GM18507 (cell line): ENCODE measurements at regions not wholly inside any gene's neighbourhood (a gene's known extent, or its start where the extent isn't known, plus 50 kb on each side); places are given as distances from the start of the nearest gene placed in this dataset.

ENCODE experiments used
- DNase-seq: peaks from one replicate; pipeline ENCODE4 v3.0.0; 2011; ENCODE audit warnings: low read depth; ENCODE audit not compliant: insufficient read length; ENCODE audit errors: extremely low spot score
- FAIRE-seq: peaks from 2 replicates; lab custom pipeline; 2011; peaks lifted over from hg19 to GRCh38; lab: Jason Lieb, UNC

GRCh38 chr2:156901373-156902031 lies 356.0 kb upstream of the GALNT5 start:
- DNase-seq (no peak), FAIRE-seq (no peak)

DNA sequence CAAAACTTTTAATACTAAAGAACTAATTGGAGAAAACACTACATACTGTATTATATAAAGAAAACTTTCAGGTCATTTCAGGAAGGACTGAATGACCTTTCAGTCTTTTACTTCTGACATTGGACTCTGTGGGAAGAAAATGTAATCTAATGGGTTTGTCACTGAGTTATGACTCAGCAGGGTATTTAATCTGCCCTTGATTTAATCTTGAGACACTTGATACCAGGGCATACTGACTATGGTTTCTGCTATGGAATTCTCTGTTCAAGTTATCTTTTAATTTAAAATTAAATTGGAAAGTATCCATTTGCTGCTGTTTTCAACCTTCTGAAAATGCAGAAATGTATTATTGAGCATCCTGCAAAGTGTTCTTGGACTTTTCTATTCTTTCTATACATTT lies 354.2 kb upstream of the GALNT5 start:
- DNase-seq (no peak), FAIRE-seq (no peak)

DNA sequence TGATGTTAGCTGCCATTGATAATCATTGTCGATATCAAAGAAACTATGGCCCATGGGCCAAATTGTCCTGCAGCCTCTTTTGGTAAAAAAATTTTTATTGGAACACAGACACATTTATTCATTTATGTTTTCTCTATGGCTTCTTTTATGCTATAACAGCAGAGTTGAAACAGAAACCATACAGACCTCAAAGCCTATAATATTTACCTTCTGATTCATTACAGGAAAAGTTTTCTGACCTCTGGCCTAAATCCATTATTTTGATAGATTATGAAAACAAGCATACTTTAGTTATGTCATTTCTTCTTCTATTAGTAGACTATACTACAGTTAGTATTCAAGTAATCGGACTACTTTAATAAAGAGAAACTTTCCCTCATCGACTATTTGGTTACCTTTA lies 349.7 kb upstream of the GALNT5 start:
- DNase-seq: no peak
- FAIRE-seq: no peak

GRCh38 chr2:156908825-156909224 lies 348.7 kb upstream of the GALNT5 start:
- no peak for FAIRE-seq

GRCh38 chr2:156909983-156910382 lies 347.5 kb upstream of the GALNT5 start:
- DNase-seq: no peak

More at GRCh38 chr2:156908825-156909224, 348.7 kb upstream of the GALNT5 start:
- DNase-seq: no peak

DNA sequence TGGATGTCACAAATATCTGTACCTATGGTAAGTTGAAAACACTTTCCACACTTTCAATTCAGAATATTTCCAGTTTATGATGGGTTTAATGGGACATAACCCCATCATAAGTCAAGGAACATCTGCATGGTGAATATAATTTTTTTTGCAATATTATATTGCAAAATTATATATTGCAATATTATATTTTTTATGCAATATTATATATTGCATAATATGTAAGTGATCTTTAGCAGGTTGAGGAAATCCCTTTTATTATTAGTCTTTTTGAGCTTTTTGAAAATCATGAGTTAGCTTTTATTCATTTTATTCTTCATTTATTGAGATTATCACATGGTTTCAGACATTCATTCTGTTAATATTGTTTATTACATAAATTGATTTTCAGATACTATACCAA lies 342.2 kb upstream of the GALNT5 start:
- DNase-seq (no peak), FAIRE-seq (no peak)

More at GRCh38 chr2:156909983-156910382, 347.5 kb upstream of the GALNT5 start:
- FAIRE-seq: no peak

DNA sequence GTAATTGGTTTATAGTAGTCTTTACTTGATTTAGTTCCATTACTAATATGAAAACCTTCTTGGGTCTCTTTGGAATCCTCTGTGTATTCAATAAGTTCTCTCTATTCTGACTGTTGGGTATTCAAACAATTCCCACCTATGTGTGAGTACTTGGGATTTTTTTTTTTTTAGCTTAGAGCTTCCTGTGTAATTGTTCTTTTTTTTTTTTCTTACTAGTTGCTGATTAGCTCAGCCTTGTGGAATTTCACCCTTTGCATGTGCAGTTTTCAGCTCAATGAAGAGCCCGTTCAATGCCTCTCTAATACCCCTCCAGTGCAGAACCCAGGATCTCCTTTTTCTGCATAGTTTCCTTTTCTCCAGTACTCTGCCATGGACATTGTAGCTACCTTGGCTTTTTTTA lies 339.1 kb upstream of the GALNT5 start:
- no peak for FAIRE-seq
- no peak for DNase-seq

DNA sequence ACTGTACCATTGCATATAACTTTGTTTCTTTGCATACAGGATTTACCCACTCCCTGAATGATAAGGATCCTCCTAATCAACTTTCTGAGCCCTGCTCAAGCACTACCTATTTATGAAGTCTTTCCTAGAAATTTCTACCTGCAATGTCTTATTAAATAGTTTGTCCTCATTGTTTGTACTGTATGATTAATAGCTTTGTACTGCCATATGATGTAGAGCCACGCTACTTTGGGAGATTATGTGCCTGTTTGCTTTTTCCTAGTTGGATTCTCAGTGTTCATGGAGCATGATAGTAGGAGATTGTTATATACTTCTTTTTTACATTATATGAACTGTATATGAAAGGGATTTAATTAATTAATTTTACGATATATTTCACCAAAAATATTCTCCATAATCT lies 327.1 kb upstream of the GALNT5 start:
- no peak for DNase-seq
- FAIRE-seq: no peak

DNA sequence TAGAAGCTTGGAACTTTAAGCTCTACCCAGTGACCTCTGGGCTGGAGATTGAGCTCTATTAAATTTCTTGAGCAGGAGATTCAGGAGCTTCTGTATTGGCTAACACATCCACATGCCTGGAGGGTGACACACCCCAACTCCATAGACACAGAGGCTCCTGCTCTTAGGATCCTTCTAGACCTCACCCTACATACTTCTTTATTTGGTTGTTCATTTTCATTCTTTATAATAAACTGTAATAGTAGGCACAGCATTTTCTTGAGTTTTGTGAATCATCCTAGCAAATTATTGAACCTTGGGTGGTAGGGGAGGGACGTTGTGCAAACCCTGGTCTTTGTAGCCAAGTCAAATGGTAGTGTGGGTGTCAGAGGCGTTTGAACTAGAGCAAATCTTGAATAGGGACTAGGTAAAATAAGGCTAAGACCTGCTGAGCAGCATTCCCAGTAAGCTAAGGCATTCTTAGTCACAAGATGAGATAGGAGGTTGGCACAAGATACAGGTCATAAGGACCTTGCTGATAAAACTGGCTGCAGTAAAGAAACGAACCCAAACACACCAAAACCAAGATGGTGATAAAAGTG lies 323.8 kb upstream of the GALNT5 start:
- no peak for DNase-seq
- no peak for FAIRE-seq

DNA sequence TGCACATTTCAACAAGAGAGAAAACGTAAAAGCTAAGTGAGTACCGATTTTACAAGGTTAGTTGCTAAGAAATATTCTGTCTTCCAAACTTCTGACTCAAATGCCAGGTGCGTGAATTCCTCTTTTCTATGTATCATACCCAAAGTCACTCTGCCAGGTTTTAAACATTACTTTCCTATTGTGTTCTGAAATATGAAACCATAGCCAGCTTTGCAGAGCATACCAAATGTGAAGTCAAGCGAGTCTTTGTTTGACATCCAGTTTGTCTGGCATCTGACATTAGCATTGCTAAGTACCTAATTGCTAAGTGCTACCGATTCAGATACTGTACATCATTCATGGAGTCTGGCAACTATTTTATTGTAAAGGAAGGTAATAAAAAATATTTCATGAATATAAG lies 321.9 kb upstream of the GALNT5 start:
- FAIRE-seq (no peak), DNase-seq (no peak)

DNA sequence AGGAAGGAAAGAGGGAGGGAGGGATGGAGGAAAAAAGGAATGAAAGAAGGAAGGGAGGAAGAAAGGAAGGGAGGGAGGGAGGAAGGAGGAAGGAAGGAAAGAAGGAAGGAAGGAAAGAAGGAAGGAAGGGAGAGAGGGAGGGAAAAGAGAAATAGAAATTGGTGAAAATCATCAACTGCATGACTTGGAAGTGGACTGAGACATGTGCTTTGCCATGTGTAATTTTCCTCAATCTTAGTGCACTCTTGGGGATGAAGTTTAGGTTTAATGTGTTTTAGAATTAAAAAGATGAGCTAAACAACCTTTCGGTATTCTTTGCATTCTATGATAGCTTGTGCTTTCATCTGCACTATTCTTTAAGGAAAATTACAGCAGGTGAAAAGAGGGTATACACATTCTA lies 320.1 kb upstream of the GALNT5 start:
- FAIRE-seq: no peak
- no peak for DNase-seq

- DNase-seq (no peak), FAIRE-seq (no peak)
Observed at GRCh38 chr2:156944871-156945270, 312.6 kb upstream of the GALNT5 start.

DNA sequence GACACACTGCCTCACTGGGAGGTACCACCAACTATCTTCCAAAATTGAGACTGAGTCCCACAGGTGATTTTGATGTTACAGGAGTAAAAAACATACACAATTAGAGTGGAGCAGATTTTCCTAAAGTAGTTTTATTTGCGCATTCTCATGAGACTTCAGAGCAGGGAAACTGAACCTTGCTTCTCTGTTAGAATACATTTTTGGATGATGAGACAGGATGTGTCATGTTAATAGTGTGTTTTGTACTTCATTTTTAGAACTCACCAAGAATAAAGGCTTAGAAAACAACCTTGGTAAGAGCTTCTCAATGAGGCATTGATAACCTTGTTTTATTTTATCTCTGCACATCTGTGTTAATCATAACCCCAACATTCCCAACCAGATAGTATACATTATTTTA lies 310.2 kb upstream of the GALNT5 start:
- FAIRE-seq: no peak
- DNase-seq: no peak

DNA sequence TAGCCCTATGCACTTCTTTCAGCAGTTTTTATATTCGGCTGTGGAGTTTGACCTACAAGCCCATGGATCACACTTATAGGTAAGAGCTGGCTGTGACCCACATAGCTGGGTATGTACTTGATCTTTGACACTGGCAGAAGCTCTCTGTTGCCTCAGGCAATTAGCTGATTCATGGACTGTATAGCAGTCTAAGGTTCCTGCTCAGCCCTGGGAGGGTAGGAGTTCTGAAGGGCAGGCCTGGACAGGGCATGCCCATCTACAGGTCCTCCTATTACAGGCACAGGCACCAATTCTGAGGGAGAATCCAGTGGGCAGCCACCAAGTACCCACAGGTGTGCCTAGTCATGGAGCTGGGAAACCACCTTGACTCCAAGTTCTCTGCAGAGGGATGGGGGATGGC lies 301.8 kb upstream of the GALNT5 start:
- no peak for FAIRE-seq
- no peak for DNase-seq

GRCh38 chr2:156956161-156956560 lies 301.3 kb upstream of the GALNT5 start:
- FAIRE-seq: no peak

GRCh38 chr2:156958374-156958773 lies 299.1 kb upstream of the GALNT5 start:
- FAIRE-seq (no peak), DNase-seq (no peak)

More at GRCh38 chr2:156956161-156956560, 301.3 kb upstream of the GALNT5 start:
- DNase-seq: no peak

GRCh38 chr2:156959481-156959880 lies 298.0 kb upstream of the GALNT5 start:
- FAIRE-seq: no peak
- no peak for DNase-seq

- FAIRE-seq: no peak
Observed at GRCh38 chr2:156982615-156983014, 274.9 kb upstream of the GALNT5 start.

DNA sequence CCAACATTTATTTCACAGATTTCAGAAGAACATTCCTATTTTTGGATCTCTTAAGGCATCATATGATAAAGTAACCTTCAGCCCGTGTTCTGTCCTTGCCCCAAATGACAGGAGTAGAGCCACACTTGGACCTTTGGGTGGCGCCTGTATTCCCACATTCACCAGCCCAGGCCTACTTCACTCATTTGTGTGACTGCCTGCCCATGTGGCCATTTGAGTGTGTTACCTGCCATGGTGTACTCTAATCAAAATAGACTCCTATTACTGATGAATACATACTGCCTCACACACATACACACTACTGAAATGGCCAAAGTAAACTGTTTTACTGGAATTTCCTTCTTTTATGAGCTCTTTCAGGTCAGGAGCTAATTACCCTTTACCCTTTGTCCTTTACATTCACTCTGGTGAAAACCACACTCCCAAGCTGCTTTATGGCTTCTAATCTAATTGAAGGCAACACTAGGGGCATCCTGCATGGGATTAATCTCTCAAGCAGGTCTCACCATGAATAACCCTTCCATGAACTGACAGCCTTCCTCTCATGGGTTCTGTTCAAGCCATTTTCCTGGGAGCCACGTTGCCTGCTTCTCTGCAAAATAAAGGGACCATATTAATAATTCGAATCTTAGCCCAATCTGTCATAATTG lies 271.0 kb upstream of the GALNT5 start:
- FAIRE-seq (no peak), DNase-seq (no peak)

More at GRCh38 chr2:156982615-156983014, 274.9 kb upstream of the GALNT5 start:
- DNase-seq: no peak

- FAIRE-seq: no peak
Observed at GRCh38 chr2:156999661-157000060, 257.8 kb upstream of the GALNT5 start.

GRCh38 chr2:157004789-157005188 lies 252.7 kb upstream of the GALNT5 start:
- FAIRE-seq (no peak), DNase-seq (no peak)

More at GRCh38 chr2:156999661-157000060, 257.8 kb upstream of the GALNT5 start:
- DNase-seq: no peak
